ENCODE measurements at regions not wholly inside any gene's neighbourhood (a gene's known extent, or its start where the extent isn't known, plus 50 kb on each side); places are given as distances from the start of the nearest gene placed in this dataset.

DNA sequence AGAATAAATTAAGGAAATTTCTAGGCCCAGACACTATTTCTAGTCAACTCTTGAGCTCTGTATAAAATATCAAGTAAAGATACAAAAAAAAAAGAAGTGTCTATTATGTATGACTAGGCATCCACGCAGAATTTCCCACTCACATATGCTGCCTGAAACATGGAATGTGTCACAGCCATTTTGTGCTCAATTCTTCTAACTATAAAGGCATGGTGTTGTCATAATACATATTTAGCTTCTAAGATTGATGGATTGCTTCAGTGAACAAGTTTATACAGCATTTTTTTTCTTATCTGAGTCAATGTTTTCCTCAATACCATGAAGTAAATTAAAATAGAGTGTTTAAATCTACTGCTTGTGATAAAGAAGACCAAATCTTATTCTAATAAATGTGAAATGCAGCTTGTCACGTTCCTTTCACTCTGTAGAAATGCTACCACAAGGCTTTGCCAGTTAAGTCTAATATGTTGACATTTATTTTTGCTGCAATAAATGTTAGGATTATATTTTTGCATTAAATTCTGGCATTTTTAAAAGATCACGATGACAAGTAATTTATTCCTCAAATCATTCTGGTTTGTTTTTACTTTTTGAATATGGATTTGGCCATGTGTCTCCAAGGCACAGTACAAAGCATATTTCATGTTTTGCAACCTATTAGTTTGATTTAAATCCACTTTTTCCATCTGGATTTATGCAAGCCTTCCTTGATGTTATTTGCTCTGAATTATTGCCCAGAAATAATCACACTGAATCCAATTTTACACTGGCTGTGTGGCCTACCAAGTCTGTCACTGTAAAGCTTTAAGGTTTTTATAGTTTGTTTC, 1829.0 kb upstream of the PCDH7 start:
- H3K9me3 ChIP-seq (ENCODE audit: control insufficient read depth, insufficient read depth, low read depth, low read length) = no peaks in the 10 kb centered on the region
- H3K4me1 ChIP-seq (ENCODE audit: control insufficient read depth, insufficient read depth, low read length) = no peaks in the 10 kb centered on the region
- ATAC-seq (no peak), DNase-seq (ENCODE audit: low read depth, low spot score) (no peak)
- no peak overlapping the region for H3K4me3 ChIP-seq (ENCODE audit: low read depth in 2 of 2, low read length in 2 of 2)
- TF ChIP-seq, protein P1, sequence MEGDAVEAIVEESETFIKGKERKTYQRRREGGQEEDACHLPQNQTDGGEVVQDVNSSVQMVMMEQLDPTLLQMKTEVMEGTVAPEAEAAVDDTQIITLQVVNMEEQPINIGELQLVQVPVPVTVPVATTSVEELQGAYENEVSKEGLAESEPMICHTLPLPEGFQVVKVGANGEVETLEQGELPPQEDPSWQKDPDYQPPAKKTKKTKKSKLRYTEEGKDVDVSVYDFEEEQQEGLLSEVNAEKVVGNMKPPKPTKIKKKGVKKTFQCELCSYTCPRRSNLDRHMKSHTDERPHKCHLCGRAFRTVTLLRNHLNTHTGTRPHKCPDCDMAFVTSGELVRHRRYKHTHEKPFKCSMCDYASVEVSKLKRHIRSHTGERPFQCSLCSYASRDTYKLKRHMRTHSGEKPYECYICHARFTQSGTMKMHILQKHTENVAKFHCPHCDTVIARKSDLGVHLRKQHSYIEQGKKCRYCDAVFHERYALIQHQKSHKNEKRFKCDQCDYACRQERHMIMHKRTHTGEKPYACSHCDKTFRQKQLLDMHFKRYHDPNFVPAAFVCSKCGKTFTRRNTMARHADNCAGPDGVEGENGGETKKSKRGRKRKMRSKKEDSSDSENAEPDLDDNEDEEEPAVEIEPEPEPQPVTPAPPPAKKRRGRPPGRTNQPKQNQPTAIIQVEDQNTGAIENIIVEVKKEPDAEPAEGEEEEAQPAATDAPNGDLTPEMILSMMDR (IDR thresholded peaks at IDR 0.05) = no peak
- no peak for TF ChIP-seq POLR2AphosphoS5 (IDR thresholded peaks at IDR 0.05; ENCODE audit: low read depth, low read length)
- no TSS peak for BruUV-seq (replicated peaks)
- no peak overlapping the region for H3K27ac ChIP-seq (ENCODE audit: low read length)
- in situ Hi-C loops (cut with HindIII; ENCODE audit: low pct_unique_long_range_greater_than_20kb, low sequenced_read_pairs) (no loop called here), intact Hi-C loops (cut with micrococcal nuclease; ENCODE audit: unreplicated experiment) (no loop called here)
- ChIA-PET POLR2A (no interaction called here), CTCF (no interaction called here)
- no peaks in the 10 kb centered on the region for H3K36me3 ChIP-seq (ENCODE audit: control insufficient read depth, insufficient read depth, low read length)
- no peaks in the 10 kb centered on the region for H3K27me3 ChIP-seq (ENCODE audit: control insufficient read depth, insufficient read depth, low read length)

- Histone ChIP-seq H3K27me3 (ENCODE audit: control insufficient read depth, insufficient read depth, low read length) (no peaks in the 10 kb centered on the region), H3K27ac (ENCODE audit: low read length) (no peak overlapping the region), H3K4me1 (ENCODE audit: control insufficient read depth, insufficient read depth, low read length) (no peaks in the 10 kb centered on the region), H3K4me3 (ENCODE audit: low read depth in 2 of 2, low read length in 2 of 2) (no peak overlapping the region), H3K36me3 (ENCODE audit: control insufficient read depth, insufficient read depth, low read length) (no peaks in the 10 kb centered on the region), H3K9me3 (ENCODE audit: control insufficient read depth, insufficient read depth, low read depth, low read length) (no peaks in the 10 kb centered on the region)
- in situ Hi-C loops (cut with HindIII; ENCODE audit: low pct_unique_long_range_greater_than_20kb, low sequenced_read_pairs) = no loop called here
- BruUV-seq (replicated peaks) = no TSS peak
- ChIA-PET CTCF (no interaction called here), POLR2A (no interaction called here)
- ATAC-seq = no peak
- intact Hi-C loops (cut with micrococcal nuclease; ENCODE audit: unreplicated experiment) = no loop called here
- no peak for TF ChIP-seq TCF7L2 (IDR thresholded peaks at IDR 0.05; ENCODE audit: low read depth, low read length)
- DNase-seq (ENCODE audit: low read depth, low spot score) = no peak
These were observed 1806.7 kb upstream of the PCDH7 start for GRCh38 chr4:28913466-28913865.

- intact Hi-C loops (cut with micrococcal nuclease; ENCODE audit: unreplicated experiment) (no loop called here), in situ Hi-C loops (cut with HindIII; ENCODE audit: low pct_unique_long_range_greater_than_20kb, low sequenced_read_pairs) (no loop called here)
- ChIA-PET POLR2A (no interaction called here), CTCF (no interaction called here)
- TF ChIP-seq, protein P2, sequence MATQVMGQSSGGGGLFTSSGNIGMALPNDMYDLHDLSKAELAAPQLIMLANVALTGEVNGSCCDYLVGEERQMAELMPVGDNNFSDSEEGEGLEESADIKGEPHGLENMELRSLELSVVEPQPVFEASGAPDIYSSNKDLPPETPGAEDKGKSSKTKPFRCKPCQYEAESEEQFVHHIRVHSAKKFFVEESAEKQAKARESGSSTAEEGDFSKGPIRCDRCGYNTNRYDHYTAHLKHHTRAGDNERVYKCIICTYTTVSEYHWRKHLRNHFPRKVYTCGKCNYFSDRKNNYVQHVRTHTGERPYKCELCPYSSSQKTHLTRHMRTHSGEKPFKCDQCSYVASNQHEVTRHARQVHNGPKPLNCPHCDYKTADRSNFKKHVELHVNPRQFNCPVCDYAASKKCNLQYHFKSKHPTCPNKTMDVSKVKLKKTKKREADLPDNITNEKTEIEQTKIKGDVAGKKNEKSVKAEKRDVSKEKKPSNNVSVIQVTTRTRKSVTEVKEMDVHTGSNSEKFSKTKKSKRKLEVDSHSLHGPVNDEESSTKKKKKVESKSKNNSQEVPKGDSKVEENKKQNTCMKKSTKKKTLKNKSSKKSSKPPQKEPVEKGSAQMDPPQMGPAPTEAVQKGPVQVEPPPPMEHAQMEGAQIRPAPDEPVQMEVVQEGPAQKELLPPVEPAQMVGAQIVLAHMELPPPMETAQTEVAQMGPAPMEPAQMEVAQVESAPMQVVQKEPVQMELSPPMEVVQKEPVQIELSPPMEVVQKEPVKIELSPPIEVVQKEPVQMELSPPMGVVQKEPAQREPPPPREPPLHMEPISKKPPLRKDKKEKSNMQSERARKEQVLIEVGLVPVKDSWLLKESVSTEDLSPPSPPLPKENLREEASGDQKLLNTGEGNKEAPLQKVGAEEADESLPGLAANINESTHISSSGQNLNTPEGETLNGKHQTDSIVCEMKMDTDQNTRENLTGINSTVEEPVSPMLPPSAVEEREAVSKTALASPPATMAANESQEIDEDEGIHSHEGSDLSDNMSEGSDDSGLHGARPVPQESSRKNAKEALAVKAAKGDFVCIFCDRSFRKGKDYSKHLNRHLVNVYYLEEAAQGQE (IDR thresholded peaks at IDR 0.05; ENCODE audit: insufficient read depth in 1 of 2, low read depth in 2 of 2, low read length in 1 of 2) = no peak
- Histone ChIP-seq H3K27me3 (ENCODE audit: control insufficient read depth, insufficient read depth, low read length) (no peaks in the 10 kb centered on the region), H3K4me1 (ENCODE audit: control insufficient read depth, insufficient read depth, low read length) (no peaks in the 10 kb centered on the region), H3K9me3 (ENCODE audit: control insufficient read depth, insufficient read depth, low read depth, low read length) (no peaks in the 10 kb centered on the region), H3K36me3 (ENCODE audit: control insufficient read depth, insufficient read depth, low read length) (no peaks in the 10 kb centered on the region), H3K4me3 (ENCODE audit: low read depth in 2 of 2, low read length in 2 of 2) (no peak overlapping the region), H3K27ac (ENCODE audit: low read length) (no peak overlapping the region)
- no peak for DNase-seq (ENCODE audit: low read depth, low spot score)
- no TSS peak for BruUV-seq (replicated peaks)
- no peak for ATAC-seq
These were observed 1803.6 kb upstream of the PCDH7 start for GRCh38 chr4:28916585-28916984.

Measured in Panc1 (cell line).